HG03432 (cell line): ENCODE measurements at regions not wholly inside any gene's neighbourhood (a gene's known extent, or its start where the extent isn't known, plus 50 kb on each side); places are given as distances from the start of the nearest gene placed in this dataset.

Experiments used
- ATAC-seq: cut with Tn5 transposase; IDR thresholded peaks from one replicate; pipeline ENCODE4 v1.9.1; 2021; ENCODE audit warnings: mild to moderate bottlenecking, moderate library complexity; ENCODE audit not compliant: unreplicated experiment

DNA sequence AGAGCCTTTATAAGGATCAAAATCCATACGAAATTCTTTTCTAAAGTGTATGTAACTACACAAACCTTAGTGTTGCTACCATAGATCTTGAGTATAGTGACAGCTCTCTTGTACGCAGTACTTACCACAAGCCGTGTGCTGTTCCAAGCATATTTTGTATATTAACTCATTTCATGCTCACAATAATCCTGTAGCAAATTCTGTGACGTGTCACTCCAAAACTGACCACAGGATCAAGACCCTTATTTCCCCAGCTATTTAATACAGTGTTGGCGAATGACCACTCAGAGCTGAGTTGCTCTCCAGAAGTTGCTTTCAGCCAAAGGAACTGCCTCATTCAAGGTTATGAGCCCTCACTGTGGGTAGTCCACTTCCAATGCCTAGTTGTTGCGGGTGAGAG is 169.8 kb downstream of the BTG1 start:
- no peak for ATAC-seq

DNA sequence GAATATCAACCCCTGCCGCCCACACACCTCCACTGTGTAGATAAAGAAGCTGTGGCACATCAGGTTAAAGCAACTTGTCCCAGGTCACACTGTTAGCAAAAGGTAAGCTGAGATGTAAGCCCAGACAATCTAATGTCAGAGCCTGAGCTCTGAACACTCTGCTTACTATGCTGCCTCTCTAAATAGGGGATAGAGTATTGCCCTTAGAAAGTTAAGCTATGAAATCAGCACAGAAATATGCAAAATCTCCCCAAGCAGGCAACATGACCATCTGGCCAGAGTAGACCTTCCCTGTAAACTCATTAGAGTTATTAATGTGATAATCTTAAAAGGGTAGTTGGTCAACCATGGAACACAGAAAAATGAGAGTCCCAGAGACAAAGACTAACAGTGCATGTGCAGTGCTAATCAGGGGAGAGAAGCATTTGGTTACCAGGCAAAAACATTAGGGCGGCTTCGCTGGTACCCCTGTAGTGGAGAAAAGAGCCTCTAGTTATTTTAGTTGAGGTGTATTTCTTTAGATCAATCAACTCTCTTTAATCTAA is 171.0 kb downstream of the BTG1 start:
- ATAC-seq: no peak

DNA sequence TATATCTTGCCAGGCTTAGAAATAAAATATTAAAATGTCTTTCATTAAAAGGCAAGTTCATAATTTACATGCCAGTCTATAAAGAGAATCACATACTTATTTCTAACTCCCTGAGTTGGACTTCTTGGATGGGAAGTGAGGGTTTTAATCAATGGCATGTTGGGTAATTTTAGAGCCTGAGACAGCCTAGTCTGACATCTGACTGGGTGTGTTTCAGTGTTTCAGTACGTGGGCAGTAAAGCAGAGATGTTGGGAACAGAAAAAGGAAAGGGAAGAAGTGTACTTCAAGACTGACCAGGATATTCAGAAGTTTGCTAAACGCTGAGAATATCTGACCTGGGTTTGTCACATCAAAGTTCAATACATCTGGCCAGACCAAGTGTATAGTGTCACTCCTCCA is 171.8 kb downstream of the BTG1 start:
- ATAC-seq: no peak

DNA sequence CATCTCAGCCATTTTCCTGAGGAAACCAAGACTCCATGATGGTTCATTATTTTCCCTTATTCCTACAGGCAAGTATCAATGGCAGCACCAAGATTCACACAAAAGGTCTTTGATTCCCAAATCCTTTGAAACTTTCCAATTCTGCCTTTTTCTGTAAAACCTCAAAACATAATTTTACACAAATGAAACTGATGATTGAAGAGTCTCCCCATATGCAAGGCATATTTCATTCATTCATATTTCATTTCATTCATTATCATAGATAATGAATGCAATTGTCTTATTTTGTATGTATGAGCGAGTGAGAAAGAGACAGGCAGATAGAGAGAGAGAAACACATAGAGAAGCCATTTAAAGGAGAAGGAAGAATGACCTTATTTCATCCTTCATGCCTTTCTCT is 172.8 kb downstream of the BTG1 start:
- no peak for ATAC-seq

DNA sequence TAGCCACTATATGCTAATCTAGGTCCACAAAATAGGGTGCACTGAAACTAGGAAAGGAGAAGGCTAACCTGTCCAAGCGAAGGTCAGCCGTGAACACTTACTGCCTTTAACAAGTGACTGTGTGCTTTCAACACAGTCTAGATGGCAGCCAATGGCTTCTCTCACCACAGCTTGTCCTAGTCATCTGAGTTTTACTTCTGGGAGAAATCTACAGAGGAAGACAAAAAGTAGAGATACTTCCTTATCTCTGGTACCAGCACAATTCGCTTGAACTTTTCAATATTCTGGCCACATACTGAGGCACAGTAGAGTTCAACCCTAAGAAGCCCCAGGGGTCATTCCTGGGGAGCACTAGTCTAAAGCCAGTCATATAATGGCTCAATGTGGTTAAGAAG is 176.9 kb downstream of the BTG1 start:
- ATAC-seq: no peak

DNA sequence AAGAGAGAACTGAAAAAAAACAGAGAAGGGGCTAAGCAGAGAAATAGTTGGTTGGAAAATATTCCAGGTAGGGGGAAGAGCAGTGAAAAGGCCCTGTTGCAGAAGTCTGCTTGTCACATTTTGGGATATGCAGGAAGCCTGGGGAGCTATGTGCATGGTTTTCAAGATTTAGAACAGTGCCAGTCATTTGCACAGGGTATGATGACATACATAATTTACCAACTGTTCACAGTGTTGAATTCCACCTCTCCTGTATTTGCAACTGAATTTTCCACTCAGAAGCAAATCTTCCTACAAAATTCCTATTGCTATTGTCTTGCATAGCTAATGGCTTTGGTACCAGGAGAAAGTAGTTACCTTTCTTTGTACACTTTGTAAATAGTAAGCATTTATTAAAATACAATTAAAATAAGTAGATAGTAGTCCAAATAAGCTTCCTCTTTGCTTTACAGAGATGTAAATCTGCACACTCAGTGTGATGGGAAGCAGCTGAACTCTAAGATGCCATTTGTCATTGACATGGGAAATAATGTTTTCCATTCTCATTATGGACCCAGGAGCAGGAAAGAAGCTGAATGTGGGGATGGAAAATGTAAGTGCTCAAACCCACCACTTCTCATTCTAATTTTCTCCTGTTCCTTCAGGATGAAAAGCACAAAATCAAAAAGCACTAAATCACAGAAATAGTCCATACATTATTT is 177.4 kb downstream of the BTG1 start:
- no peak for ATAC-seq

DNA sequence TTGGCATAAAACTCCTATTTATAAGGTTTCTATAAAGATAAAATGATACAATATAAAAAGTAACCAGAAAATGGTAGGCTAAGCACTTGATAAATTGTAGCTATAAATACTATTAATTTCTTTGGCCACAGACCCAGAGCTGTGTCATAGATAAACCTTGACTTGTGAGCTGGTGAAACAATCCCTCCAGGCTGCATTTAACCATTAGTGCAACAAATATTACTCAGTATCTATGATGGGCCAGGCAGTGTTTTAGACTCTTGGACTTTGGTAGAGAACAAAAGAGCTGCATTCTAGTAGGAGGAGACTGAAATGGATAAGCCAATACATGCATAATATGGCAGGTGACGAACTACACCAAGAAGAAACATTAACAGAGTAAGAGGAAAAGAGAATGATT is 178.1 kb downstream of the BTG1 start:
- ATAC-seq: no peak

DNA sequence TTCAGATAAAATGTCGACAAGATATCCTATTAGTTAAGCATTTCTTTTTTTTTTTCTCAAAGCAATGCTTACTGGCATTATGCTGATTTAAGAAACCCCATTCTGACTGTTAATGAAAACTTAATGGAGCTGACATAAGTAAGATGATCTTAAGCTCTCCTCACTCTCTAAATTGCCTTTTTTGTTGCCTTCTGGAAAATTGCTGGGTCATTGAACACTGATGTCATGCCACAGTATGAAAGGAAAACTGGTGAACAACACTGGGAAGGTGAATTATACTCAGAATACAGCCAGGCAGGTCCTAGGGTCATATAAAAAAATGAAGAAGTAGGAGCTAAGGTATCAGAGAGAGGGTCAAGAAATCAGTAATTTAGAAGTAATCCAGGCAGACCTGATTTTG is 179.9 kb downstream of the BTG1 start:
- ATAC-seq: no peak

DNA sequence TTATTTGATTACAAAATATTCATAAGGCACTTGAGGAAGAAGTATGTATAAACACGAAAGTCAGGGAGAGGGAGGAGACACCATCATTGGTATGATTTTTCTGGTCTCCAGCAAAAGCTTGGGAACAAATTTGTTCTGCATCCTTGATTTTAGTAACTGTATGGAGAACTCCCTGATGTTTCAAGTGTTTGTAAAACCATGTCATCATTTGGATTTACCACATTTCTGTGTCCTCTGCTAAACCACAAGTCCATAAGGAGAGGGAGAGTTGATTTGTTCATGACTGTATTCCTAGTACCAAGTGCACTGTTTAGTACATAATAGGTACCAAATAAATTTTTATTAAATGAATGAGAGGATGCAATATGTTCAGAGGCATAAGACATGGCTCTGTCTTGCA is 181.1 kb downstream of the BTG1 start:
- ATAC-seq: no peak

DNA sequence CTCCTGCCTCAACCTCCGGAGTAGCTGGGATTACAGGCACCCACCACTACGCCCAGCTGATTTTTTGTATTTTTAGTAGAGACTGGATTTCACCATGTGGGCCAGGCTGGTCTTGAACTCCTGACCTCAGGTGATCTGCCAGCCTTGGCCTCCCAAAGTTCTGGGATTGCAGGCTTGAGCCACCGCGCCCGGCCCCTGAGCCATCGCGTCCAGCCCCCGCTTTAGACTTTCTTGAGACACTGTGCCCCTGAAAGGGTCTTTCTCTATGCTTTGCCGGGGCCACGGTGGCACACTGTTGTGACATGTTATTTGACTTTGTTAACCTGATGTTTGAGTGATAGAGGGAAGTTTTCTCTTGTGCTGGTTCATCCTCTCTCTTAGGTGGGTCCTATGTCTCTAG is 186.4 kb downstream of the BTG1 start:
- no peak for ATAC-seq

DNA sequence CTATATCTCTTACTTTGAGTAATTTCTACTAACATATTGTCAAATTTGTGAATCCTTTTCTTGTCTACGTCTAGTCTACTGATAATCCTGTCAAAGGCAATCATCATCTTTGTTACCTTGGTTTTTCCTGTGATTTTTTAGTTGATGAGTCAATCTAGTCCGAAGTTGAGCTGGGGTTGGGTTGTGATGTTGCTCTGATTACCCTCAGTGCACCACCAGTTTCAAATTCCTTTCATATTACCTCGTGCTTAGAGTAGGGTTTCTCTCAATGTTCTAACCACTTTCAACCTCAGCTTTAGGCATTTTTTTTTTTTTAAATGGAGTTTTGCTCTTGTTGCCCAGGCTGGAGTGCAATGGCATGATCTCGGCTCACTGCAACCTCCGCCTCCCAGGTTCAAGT is 186.8 kb downstream of the BTG1 start:
- no peak for ATAC-seq

DNA sequence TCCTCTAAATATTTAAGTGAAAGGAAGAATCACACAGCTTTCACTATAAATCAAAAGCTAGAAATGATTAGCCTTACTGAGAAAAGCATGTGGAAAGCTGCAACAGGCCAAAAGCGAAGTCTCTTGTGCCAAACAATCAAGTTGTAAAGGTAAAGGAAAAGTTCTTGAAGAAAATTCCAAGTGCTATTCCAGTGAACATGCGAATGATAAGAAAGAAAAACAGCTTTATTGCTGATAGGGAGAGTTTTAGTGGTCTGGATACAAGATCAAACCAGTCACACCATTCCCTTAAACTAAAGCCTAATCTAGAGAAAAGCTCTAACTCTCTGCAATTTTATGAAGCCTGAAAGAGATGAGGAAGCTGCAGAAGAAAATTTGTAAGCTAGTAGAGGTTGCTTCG is 190.9 kb downstream of the BTG1 start:
- no peak for ATAC-seq

DNA sequence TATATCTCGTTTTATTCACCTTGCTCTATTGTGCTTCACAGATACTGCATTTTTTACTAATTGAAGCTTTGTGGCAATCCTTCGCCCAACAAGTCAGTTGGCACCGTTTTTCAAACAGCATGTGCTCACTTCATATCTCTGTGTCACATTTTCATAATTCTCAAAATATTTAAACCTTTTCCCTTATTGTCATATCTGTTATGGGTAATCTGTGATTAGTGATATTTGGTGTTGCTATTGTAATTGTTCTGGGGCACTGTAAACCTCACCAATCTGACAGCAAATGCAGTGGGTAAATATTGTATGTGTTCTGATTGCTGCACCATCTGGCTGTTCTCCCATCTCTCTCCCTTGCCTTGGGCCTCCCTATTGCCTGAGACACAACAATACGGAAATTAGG is 191.3 kb downstream of the BTG1 start:
- ATAC-seq: no peak

DNA sequence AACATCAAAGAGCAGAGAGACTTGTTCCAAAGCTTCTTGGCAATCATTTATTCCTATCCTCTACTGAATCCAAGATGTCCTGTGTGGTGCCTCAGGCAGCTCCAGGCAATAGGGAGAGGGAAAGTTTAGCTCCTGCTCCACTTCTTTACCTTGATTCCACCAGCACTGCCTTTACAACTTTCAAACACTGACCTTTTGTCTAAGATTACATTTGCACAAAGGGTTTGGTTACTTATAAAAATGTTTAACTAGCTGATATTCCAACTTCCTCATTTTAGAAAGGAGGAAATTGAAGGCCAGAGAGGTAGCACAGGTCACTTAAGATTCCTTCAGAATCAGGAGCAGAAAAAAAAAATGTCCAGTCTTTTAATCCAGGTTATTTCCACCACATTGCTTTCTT is 192.7 kb downstream of the BTG1 start:
- no peak for ATAC-seq

DNA sequence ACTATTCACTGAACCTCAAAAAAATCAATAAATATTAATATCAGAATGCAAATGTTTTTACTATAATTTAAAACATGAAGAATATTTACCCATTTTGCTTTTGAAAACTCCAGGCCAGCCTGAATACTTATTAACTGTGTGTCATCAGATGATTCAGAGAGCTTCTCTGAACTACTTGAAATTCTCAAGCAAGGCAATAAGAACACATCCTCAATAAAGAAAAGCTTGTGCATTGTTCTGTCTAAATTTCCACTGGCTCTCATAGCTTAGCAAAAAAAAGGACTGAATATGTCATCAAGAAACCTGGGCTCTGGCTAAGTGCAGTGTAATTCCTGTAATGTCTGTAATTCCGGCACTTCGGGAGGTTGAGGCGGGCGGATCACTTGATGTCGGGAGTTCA is 194.1 kb downstream of the BTG1 start:
- no peak for ATAC-seq

DNA sequence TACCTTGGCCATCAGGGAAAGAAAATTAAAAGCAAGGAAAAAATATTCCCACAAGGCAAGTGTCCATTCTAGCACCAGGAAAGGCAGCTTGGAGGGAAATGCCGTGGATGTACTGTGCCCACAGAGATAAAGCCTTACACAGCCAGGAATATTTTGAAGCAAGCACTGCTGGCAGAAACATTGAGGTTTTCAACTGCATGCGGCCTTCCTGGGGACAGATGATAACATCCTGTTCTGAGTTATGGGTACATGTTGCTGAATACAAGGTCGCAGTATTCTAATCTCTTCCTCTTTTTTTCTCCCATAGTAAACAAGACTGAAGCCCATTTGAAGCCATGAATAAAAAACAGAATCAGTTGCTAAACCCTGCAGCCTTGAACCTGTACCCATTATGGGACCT is 197.1 kb downstream of the BTG1 start:
- ATAC-seq: no peak

DNA sequence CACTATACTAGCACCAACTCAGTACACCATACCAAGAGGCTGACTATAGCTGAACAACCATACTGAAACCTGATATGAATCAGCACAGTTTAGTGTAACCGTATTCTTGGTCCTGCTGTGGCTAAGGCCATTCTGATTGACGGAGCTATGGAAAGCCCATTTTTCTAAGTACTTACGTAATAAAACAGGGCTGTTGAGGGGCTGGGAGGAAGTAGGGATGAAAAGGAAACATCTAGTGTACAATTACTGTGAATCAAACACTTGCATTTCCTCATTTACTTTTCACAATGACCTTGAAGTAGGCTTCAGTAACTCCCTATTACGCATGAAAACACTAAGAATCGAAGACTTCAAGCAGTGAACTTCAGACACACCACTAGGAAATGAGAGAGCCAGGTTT is 198.2 kb downstream of the BTG1 start:
- ATAC-seq: no peak

DNA sequence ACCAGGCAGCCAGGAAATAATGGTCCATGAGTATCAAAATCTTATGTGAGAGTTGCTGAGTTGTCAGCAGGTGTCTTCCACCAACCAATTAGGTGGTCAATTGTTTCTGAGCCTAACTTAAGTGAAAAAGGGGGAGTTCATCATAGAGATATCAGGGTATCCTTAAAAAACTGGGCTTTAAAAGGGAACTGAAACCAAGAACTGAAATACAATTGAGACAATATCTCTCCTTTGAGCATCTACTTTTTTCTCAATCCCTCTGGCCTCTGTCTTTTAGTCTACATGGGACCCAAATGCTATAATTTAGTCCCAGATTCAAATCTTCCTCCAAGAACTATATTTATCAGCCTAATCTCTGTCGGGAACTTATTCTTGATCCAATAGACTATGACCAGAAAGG is 201.0 kb downstream of the BTG1 start:
- no peak for ATAC-seq

DNA sequence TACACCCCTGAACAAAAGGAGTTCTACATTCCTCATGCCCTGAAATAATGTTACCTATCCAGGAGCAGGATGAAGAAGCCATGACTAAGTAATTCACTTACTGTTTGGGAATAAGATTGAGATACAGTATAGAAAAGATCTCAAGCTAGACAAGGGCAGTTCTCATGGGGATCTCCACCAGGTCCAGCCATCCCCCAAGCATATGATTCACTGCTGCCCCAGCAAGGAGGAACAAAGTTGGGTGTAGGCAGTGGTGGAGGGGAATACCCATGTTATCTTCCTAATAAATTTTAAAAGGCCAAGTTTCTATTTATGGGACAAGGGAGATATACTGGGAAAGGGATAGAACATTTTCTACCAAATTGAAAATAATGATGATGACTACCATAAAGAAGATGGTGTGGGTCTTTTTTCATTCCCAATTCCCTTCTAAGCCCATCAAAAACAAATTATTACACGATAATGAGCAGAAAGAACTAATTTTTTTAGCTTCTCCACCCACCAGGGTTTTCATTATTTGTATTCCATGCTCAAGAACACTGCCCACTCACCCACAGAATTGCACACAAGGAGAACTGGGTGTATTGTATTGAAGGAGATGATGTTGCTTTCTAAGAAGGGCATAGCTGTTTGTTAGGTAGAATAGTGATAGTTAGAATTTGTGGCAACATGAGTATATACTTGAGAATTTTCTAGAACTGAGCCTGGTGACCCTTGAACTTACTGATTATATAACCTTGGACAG is 204.6 kb downstream of the BTG1 start:
- ATAC-seq: no peak

DNA sequence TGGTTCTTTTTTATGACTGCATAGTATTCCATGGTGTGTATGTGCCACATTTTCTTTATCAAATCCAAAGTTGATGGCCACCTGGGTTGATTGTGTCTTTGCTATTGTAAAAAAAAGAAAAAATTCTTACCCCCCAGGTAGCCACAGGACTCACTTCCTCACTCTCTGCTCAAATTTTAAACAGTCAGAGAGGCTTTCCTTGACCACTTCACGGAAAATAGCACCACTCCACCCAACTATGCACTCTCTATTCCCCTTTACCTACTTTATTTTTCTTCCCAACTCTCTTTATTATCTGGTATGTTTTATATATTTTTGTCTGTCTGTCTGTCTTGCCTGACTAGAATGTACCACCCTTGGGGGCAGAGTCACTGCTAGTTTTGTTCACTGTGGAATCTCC is 205.3 kb downstream of the BTG1 start:
- ATAC-seq: no peak

DNA sequence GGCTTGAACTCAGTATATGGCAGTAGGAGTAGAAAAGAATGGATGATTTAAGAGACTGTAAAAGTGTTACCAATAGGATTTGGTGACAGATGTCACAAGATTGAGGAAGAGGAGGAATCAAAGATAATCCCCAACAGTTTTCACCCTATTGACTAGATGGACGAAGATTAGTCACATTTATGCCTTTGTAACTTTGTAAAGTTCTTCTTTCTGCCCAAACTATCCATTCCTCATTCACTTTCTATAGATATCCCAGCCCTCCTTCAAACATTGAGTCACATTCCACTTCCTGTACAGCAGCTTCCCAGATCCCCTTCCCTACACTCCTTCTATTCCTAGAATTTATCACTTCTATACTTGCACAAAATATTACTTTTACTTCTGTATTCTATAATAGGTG is 207.9 kb downstream of the BTG1 start:
- ATAC-seq: no peak

DNA sequence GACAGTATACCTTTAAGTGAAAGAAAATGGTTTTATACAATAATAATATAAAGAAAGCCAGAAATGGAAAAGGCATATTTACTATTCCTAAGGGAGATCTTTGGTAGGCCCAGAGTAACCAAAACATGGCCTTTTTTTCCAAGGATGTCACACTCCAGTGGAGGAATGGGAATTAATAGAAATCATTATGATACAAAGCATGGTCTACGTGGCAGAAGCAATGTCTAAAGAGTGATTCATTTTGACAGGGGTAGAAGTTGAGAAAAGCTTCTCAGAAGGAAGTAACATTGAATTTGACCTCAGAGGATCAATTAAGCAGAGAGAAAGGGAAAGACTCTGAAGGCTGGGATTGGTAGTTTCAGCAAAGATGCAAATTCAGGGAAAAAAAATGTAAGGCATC is 208.6 kb downstream of the BTG1 start:
- ATAC-seq: no peak

DNA sequence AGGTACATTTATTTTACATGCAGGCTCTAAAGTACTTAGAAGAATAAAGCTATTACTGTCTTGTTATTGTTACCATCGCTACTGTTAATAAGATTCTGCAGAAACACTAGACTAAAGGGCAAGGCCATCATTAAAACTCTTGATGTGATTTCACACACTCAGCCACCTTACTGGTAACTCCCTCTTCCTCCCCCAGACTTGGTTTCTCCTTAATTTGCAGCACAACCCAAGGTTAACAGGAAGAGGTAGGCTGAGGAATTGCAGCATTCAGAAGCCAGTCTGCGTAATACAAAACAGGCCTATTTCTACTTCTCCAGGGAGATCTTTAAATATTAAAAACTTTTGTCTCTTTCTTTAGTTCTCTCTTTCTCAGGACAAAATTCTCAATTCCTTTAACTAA is 210.3 kb downstream of the BTG1 start:
- ATAC-seq: no peak
